22Rv1 (cell line): ENCODE measurements at regions not wholly inside any gene's neighbourhood (a gene's known extent, or its start where the extent isn't known, plus 50 kb on each side); places are given as distances from the start of the nearest gene placed in this dataset.

ENCODE experiments used
- ZFX ChIP-seq: fragments of 450-650 bp; IDR thresholded peaks from 2 replicates; pipeline ENCODE4 v1.6.1; 2017; ENCODE audit warnings: antibody characterized with exemption, borderline replicate concordance
- TF ChIP-seq, protein P1 (sequence below): fragments of 450-650 bp; IDR thresholded peaks from 2 replicates; pipeline ENCODE4 v1.5.1; 2017; ENCODE audit warnings: mild to moderate bottlenecking

DNA sequence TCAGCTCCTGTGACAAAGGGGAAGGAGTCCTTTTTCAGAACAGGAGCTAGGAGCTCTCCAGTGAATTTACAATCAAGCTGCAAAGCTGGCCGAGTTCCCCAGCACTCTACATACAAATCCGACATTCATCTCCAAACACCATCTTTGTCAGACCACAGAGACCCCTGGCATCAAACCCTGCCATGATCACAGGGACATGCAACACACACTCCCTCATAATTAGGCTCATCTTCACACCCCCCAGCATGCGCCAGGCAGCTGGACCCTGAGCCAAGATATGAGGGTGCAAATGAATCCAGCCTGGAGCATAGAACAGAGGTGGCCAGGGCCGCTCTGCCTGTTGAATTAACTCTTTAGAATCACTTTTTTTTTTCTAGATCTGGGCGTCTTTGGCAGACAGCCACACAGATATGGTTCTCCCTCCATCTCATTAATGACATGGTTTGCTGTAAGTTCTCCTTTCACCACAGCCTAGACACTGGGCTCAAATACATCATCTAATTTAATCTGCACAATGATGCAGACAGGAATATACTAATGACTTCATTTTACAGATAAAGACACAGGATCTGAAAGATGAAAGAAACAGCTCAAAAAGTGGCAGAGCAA lies 366.3 kb downstream of the NPIPA8 start:
- TF ChIP-seq, protein P1, sequence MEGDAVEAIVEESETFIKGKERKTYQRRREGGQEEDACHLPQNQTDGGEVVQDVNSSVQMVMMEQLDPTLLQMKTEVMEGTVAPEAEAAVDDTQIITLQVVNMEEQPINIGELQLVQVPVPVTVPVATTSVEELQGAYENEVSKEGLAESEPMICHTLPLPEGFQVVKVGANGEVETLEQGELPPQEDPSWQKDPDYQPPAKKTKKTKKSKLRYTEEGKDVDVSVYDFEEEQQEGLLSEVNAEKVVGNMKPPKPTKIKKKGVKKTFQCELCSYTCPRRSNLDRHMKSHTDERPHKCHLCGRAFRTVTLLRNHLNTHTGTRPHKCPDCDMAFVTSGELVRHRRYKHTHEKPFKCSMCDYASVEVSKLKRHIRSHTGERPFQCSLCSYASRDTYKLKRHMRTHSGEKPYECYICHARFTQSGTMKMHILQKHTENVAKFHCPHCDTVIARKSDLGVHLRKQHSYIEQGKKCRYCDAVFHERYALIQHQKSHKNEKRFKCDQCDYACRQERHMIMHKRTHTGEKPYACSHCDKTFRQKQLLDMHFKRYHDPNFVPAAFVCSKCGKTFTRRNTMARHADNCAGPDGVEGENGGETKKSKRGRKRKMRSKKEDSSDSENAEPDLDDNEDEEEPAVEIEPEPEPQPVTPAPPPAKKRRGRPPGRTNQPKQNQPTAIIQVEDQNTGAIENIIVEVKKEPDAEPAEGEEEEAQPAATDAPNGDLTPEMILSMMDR, result no peak
- TF ChIP-seq ZFX, result no peak
